ENCODE measurements at regions not wholly inside any gene's neighbourhood (a gene's known extent, or its start where the extent isn't known, plus 50 kb on each side); places are given as distances from the start of the nearest gene placed in this dataset.

GRCh38 chr11:30089921-30090320 lies 73.1 kb upstream of the KCNA4 start:
- DNase-seq (ENCODE audit: low spot score), result no peak

GRCh38 chr11:30091246-30091645 lies 74.4 kb upstream of the KCNA4 start:
- DNase-seq (ENCODE audit: low spot score), result no peak

GRCh38 chr11:30091737-30092136 lies 74.9 kb upstream of the KCNA4 start:
- no peak for DNase-seq (ENCODE audit: low spot score)

- no peak for DNase-seq (ENCODE audit: low spot score)
These were observed 75.7 kb upstream of the KCNA4 start for GRCh38 chr11:30092518-30092917.

GRCh38 chr11:30100495-30100894 lies 83.7 kb upstream of the KCNA4 start:
- DNase-seq (ENCODE audit: low spot score), result no peak

- no peak for DNase-seq (ENCODE audit: low spot score)
These were observed 89.7 kb upstream of the KCNA4 start for GRCh38 chr11:30106222-30107181.

GRCh38 chr11:30107899-30108298 lies 91.1 kb upstream of the KCNA4 start:
- no peak for DNase-seq (ENCODE audit: low spot score)

GRCh38 chr11:30109774-30110173 lies 92.9 kb upstream of the KCNA4 start:
- no peak for DNase-seq (ENCODE audit: low spot score)

- DNase-seq (ENCODE audit: low spot score), result no peak
These were observed 93.9 kb upstream of the KCNA4 start for GRCh38 chr11:30110691-30111090.

- DNase-seq (ENCODE audit: low spot score), result no peak
These were observed 95.0 kb upstream of the KCNA4 start for GRCh38 chr11:30111786-30112185.

GRCh38 chr11:30113326-30113898 lies 96.6 kb upstream of the KCNA4 start:
- DNase-seq (ENCODE audit: low spot score), result no peak

GRCh38 chr11:30116512-30116911 lies 99.7 kb upstream of the KCNA4 start:
- DNase-seq (ENCODE audit: low spot score), result no peak

- peak; percentile 24 for DNase-seq (ENCODE audit: low spot score)
These were observed 103.3 kb upstream of the KCNA4 start for GRCh38 chr11:30120045-30120589.

GRCh38 chr11:30125456-30125855 lies 105.4 kb upstream of the FSHB start:
- DNase-seq (ENCODE audit: low spot score), result no peak

- peak; percentile 56 for DNase-seq (ENCODE audit: low spot score)
These were observed 102.4 kb upstream of the FSHB start for GRCh38 chr11:30128269-30128932.

- DNase-seq (ENCODE audit: low spot score), result no peak
These were observed 99.3 kb upstream of the FSHB start for GRCh38 chr11:30131535-30131934.

GRCh38 chr11:30133281-30133680 lies 97.5 kb upstream of the FSHB start:
- DNase-seq (ENCODE audit: low spot score), result no peak

- peak; percentile 57 for DNase-seq (ENCODE audit: low spot score)
These were observed 87.6 kb upstream of the FSHB start for GRCh38 chr11:30143098-30143705.

- DNase-seq (ENCODE audit: low spot score), result no peak
These were observed 83.5 kb upstream of the FSHB start for GRCh38 chr11:30147293-30147692.

GRCh38 chr11:30149998-30150397 lies 80.8 kb upstream of the FSHB start:
- no peak for DNase-seq (ENCODE audit: low spot score)

- no peak for DNase-seq (ENCODE audit: low spot score)
These were observed 80.4 kb upstream of the FSHB start for GRCh38 chr11:30150425-30150824.

GRCh38 chr11:30153008-30153407 lies 77.8 kb upstream of the FSHB start:
- no peak for DNase-seq (ENCODE audit: low spot score)
